A549 (cell line): ENCODE measurements at regions not wholly inside any gene's neighbourhood (a gene's known extent, or its start where the extent isn't known, plus 50 kb on each side); places are given as distances from the start of the nearest gene placed in this dataset.

Source experiments
- ATAC-seq, 2 experiments: fragments of 200-7000 bp in 1 of 2; fragments of >200 bp in 1 of 2; cut with Nextera tagmentation in 1 of 2; cut with Tn5 transposase in 1 of 2; 3 replicates each; pipeline versions ENCODE4 v1.8.0 to v1.9.1; 2018 to 2020; ENCODE audit warnings: mild to moderate bottlenecking in 1 of 2, moderate library complexity in 1 of 2
- CTCF ChIA-PET: fragments of 300-600 bp; sonication (Branson Sonifier 250); formaldehyde crosslinking; extraction: SDS; loops from one replicate; lab custom pipeline; 2021; ENCODE audit warnings: antibody characterized with exemption, inconsistent platforms; lab: Yijun Ruan, JAX
- POLR2A ChIA-PET: fragments of 350-600 bp; formaldehyde crosslinking; extraction: SDS; loops from one replicate; lab custom pipeline; 2021; ENCODE audit warnings: antibody characterized with exemption, inconsistent platforms; lab: Yijun Ruan, JAX
- DNase-seq, 2 experiments: peaks; one replicate each; pipeline versions ENCODE4 v3.0.0 to v3.0.0-alpha.2; 2011 to 2016; ENCODE audit warnings: low read depth in 1 of 2, low spot score in 1 of 2
- FAIRE-seq: peaks from 2 replicates; lab custom pipeline; 2011; peaks lifted over from hg19 to GRCh38; lab: Jason Lieb, UNC
- H3K27ac ChIP-seq, 2 experiments: fragments of >200 bp; sonication (Bioruptor Twin); formaldehyde crosslinking; 3 replicates each; pipeline ENCODE4 v1.5.1; 2016 to 2017
- H3K4me1 ChIP-seq: fragments of >200 bp; sonication (Bioruptor Twin); formaldehyde crosslinking; 3 replicates; pipeline ENCODE4 v1.6.1; 2016
- H3K4me2 ChIP-seq: fragments of >200 bp; sonication (Bioruptor Twin); formaldehyde crosslinking; 3 replicates; pipeline ENCODE4 v1.6.1; 2016
- H3K4me3 ChIP-seq: fragments of >200 bp; sonication (Bioruptor Twin); formaldehyde crosslinking; 3 replicates; pipeline ENCODE4 v1.5.1; 2016
- H3K9me3 ChIP-seq: fragments of >200 bp; sonication (Bioruptor Twin); formaldehyde crosslinking; 3 replicates; pipeline ENCODE4 v1.6.1; 2016
- BCL3 ChIP-seq: fragments of >200 bp; sonication (Bioruptor Twin); formaldehyde crosslinking; IDR thresholded peaks from 3 replicates; pipeline ENCODE4 v1.6.1; 2016
- CBX2 ChIP-seq: fragments of 200-600 bp; sonication (generic); IDR thresholded peaks from 2 replicates; pipeline ENCODE4 v1.6.1; 2016; ENCODE audit warnings: low read depth, mild to moderate bottlenecking, borderline replicate concordance
- CHD2 ChIP-seq: fragments of 150-350 bp; IDR thresholded peaks from 2 replicates; pipeline ENCODE4 v1.6.1; 2014; ENCODE audit warnings: low read length; ENCODE audit not compliant: partially characterized antibody
- CHD4 ChIP-seq: fragments of 200-600 bp; sonication (generic); IDR thresholded peaks from 2 replicates; pipeline ENCODE4 v1.6.1; 2016; ENCODE audit warnings: antibody characterized with exemption, mild to moderate bottlenecking, borderline replicate concordance
- CTCF ChIP-seq: fragments of >200 bp; sonication (Bioruptor Twin); formaldehyde crosslinking; IDR thresholded peaks from 3 replicates; pipeline ENCODE4 v1.5.1; 2016
- E2F6 ChIP-seq: IDR thresholded peaks from 2 replicates; pipeline ENCODE4 v1.6.1; 2012; ENCODE audit warnings: low read depth, borderline replicate concordance
- EHMT2 ChIP-seq: fragments of 200-600 bp; sonication (generic); IDR thresholded peaks from 2 replicates; pipeline ENCODE4 v1.6.1; 2016; ENCODE audit warnings: antibody characterized with exemption, low read depth, mild to moderate bottlenecking, moderate library complexity
- EP300 ChIP-seq, 2 experiments: fragments of >200 bp; sonication (Bioruptor Twin); formaldehyde crosslinking; IDR thresholded peaks; 2 replicates in 1 of 2; 3 replicates in 1 of 2; pipeline ENCODE4 v1.6.1; 2016 to 2017
- FOSB ChIP-seq: fragments of 250-450 bp; sonication (Bioruptor Pico); IDR thresholded peaks from 2 replicates; pipeline ENCODE4 v1.5.0; 2020; ENCODE audit warnings: mild to moderate bottlenecking, moderate library complexity
- GATA3 ChIP-seq: IDR thresholded peaks from 2 replicates; pipeline ENCODE4 v1.6.1; 2012; ENCODE audit warnings: borderline replicate concordance
- HMGXB4 ChIP-seq: fragments of 250-450 bp; sonication (Bioruptor Pico); IDR thresholded peaks from 2 replicates; pipeline ENCODE4 v1.5.0; 2021; ENCODE audit warnings: mild to moderate bottlenecking, moderate library complexity, borderline replicate concordance
- HOXB13 ChIP-seq: fragments of 250-450 bp; sonication (Bioruptor Pico); IDR thresholded peaks from 2 replicates; pipeline ENCODE4 v1.5.0; 2020; ENCODE audit warnings: low read depth, mild to moderate bottlenecking, moderate library complexity
- KDM1A ChIP-seq: fragments of 200-600 bp; sonication (generic); IDR thresholded peaks from 2 replicates; pipeline ENCODE4 v1.6.1; 2016; ENCODE audit warnings: low read depth, mild to moderate bottlenecking
- MYC ChIP-seq: IDR thresholded peaks from 2 replicates; pipeline ENCODE4 v1.6.1; 2012; ENCODE audit warnings: mild to moderate bottlenecking, inconsistent platforms, low read length, improper control_type of control experiment, borderline replicate concordance
- NFE2L2 ChIP-seq: fragments of 150-350 bp; conservative IDR thresholded peaks from 2 replicates; pipeline ENCODE4 v1.6.1; 2014; ENCODE audit warnings: low read length
- NR3C1 ChIP-seq: fragments of >200 bp; sonication (Bioruptor Twin); formaldehyde crosslinking; IDR thresholded peaks from 3 replicates; pipeline ENCODE4 v1.6.1; 2017
- PBX3 ChIP-seq: IDR thresholded peaks from 2 replicates; pipeline ENCODE4 v1.6.1; 2012
- POLR2A ChIP-seq: IDR thresholded peaks from 2 replicates; pipeline ENCODE4 v1.6.1; 2012; ENCODE audit warnings: mild to moderate bottlenecking, low read length
- POLR2AphosphoS2 ChIP-seq: conservative IDR thresholded peaks from 2 replicates; pipeline ENCODE4 v1.6.1; 2012; ENCODE audit warnings: low read length, improper control_type of control experiment, inconsistent platforms
- RNF2 ChIP-seq: fragments of 200-600 bp; sonication (generic); IDR thresholded peaks from 2 replicates; pipeline ENCODE4 v1.6.1; 2016; ENCODE audit warnings: low read depth, mild to moderate bottlenecking, antibody characterized with exemption, moderate library complexity, borderline replicate concordance
- SMC3 ChIP-seq: fragments of >200 bp; sonication (Bioruptor Twin); formaldehyde crosslinking; IDR thresholded peaks from 3 replicates; pipeline ENCODE4 v1.6.1; 2018; ENCODE audit warnings: inconsistent platforms
- SREBF2 ChIP-seq: fragments of 450-650 bp; IDR thresholded peaks from 2 replicates; pipeline ENCODE4 v1.6.1; 2014; ENCODE audit warnings: mild to moderate bottlenecking, moderate library complexity
- USF2 ChIP-seq: fragments of 450-650 bp; IDR thresholded peaks from 2 replicates; pipeline ENCODE4 v1.6.1; 2014; ENCODE audit warnings: antibody characterized with exemption
- ZC3H11A ChIP-seq: fragments of 450-650 bp; IDR thresholded peaks from 2 replicates; pipeline ENCODE4 v1.6.1; 2014; ENCODE audit warnings: antibody characterized with exemption, mild to moderate bottlenecking
- ZFP36 ChIP-seq: fragments of 450-650 bp; IDR thresholded peaks from 2 replicates; pipeline ENCODE4 v1.6.1; 2014; ENCODE audit warnings: borderline replicate concordance; ENCODE audit not compliant: partially characterized antibody
- ZSCAN20 ChIP-seq: fragments of 250-450 bp; sonication (Bioruptor Pico); IDR thresholded peaks from 2 replicates; pipeline ENCODE4 v1.8.0; 2022; ENCODE audit warnings: mild to moderate bottlenecking, moderate library complexity
- WGBS: methylation state at CpG from one replicate; pipeline ENCODE4 v1.1.6; 2017; ENCODE audit errors: missing lambda C conversion rate; 5-methylcytosine and 5-hydroxymethylcytosine counted together

GRCh38 chr3:30273304-30274072 lies 332.9 kb upstream of the TGFBR2 start:
- Histone ChIP-seq H3K27ac (no peak overlapping the region), H3K4me1 (no peaks in the 10 kb centered on the region), H3K9me3 (peaks cover 12% of the 10 kb centered on the region; the same call in 2 of the 3 replicates), H3K4me3 (no peak overlapping the region), H3K4me2 (no peak overlapping the region)
- FAIRE-seq (no peak), ATAC-seq (no peak), DNase-seq (no peak)
- WGBS: 68% methylated on average over 2 of the region's 2 CpGs
- ChIA-PET CTCF (interaction anchor here (1.1 kb wide), 1 partner anchor 143 kb away, joined by 3 read pairs; no protein-coding TSS in a partner anchor), POLR2A (no interaction called here)
- no peak for TF ChIP-seq PBX3
- TF ChIP-seq NFE2L2: no peak
- TF ChIP-seq NR3C1: no peak
- no peak for TF ChIP-seq KDM1A
- TF ChIP-seq GATA3: no peak
- no peak for TF ChIP-seq FOSB
- no peak for TF ChIP-seq CHD4
- TF ChIP-seq POLR2A: no peak
- TF ChIP-seq RNF2: no peak
- TF ChIP-seq HOXB13: no peak
- no peak for TF ChIP-seq ZFP36
- no peak for TF ChIP-seq CTCF
- no peak for TF ChIP-seq SMC3
- no peak for TF ChIP-seq HMGXB4 (CRISPR knock-in tag)
- no peak for TF ChIP-seq SREBF2
- no peak for TF ChIP-seq EHMT2
- no peak for TF ChIP-seq ZC3H11A

- TF ChIP-seq EHMT2: no peak
- peak; percentile 68 for TF ChIP-seq ZFP36
- TF ChIP-seq EP300 (IDR thresholded peaks at IDR 0.05): no peak
- no peak for TF ChIP-seq CBX2
- FAIRE-seq (no peak), ATAC-seq (no peak), DNase-seq (no peak)
- Histone ChIP-seq H3K27ac (no peak overlapping the region), H3K9me3 (peaks cover 12% of the 10 kb centered on the region; the same call in 2 of the 3 replicates), H3K4me1 (peaks cover 12% of the 10 kb centered on the region), H3K4me2 (no peak overlapping the region), H3K4me3 (no peak overlapping the region)
- ChIA-PET CTCF (interaction anchor here (1.3 kb wide), 1 partner anchor 17 kb away, joined by 3 read pairs; no protein-coding TSS in a partner anchor), POLR2A (no interaction called here)
Measured at GRCh38 chr3:30277494-30277893, 328.9 kb upstream of the TGFBR2 start.

GRCh38 chr3:30281526-30281925 lies 324.9 kb upstream of the TGFBR2 start:
- peak overlapping the region; percentile 59; the same call in 1 of the 3 replicates for H3K4me2 ChIP-seq
- ChIA-PET POLR2A (interaction anchor here (0.6 kb wide), 1 partner anchor 90 kb away, joined by 3 read pairs; no protein-coding TSS in a partner anchor), CTCF (no interaction called here)
- H3K4me1 ChIP-seq: peaks cover 38% of the 10 kb centered on the region
- ATAC-seq: no peak
- DNase-seq: no peak
- WGBS: 33% methylated on average over 1 of the region's 1 CpG
- peak; percentile 28 for FAIRE-seq
- peak overlapping the region; percentile 70 to 79 for H3K27ac ChIP-seq
- H3K9me3 ChIP-seq: peaks cover 10% of the 10 kb centered on the region; the same call in 2 of the 3 replicates
- no peak overlapping the region for H3K4me3 ChIP-seq
- TF ChIP-seq ZFP36 (no peak), GATA3 (no peak), CHD2 (no peak), POLR2A (no peak), USF2 (no peak), RNF2 (no peak), E2F6 (no peak), MYC (no peak), POLR2AphosphoS2 (no peak), ZSCAN20 (CRISPR knock-in tag) (no peak), BCL3 (no peak), EP300 (IDR thresholded peaks at IDR 0.05) (no peak)
